Ishikawa (cell line): ENCODE measurements at regions not wholly inside any gene's neighbourhood (a gene's known extent, or its start where the extent isn't known, plus 50 kb on each side); places are given as distances from the start of the nearest gene placed in this dataset.

ENCODE experiments used
- CEBPB ChIP-seq: IDR thresholded peaks from 2 replicates; pipeline ENCODE4 v1.6.1; 2012
- CREB1 ChIP-seq: IDR thresholded peaks from 2 replicates; pipeline ENCODE4 v1.6.1; 2012; ENCODE audit warnings: low read depth
- EGR1 ChIP-seq: IDR thresholded peaks from 2 replicates; pipeline ENCODE4 v1.6.1; 2012
- EP300 ChIP-seq: IDR thresholded peaks from 2 replicates; pipeline ENCODE4 v1.6.1; 2012; ENCODE audit warnings: borderline replicate concordance
- FOXM1 ChIP-seq: IDR thresholded peaks from 2 replicates; pipeline ENCODE4 v1.6.1; 2012; ENCODE audit warnings: low read depth, borderline replicate concordance
- MAX ChIP-seq: IDR thresholded peaks from 2 replicates; pipeline ENCODE4 v1.6.1; 2012
- NFIC ChIP-seq: IDR thresholded peaks from 2 replicates; pipeline ENCODE4 v1.6.1; 2012
- RAD21 ChIP-seq: IDR thresholded peaks from 2 replicates; pipeline ENCODE4 v1.6.1; 2012; ENCODE audit warnings: low read depth
- REST ChIP-seq: IDR thresholded peaks from 2 replicates; pipeline ENCODE4 v1.6.1; 2012; ENCODE audit warnings: low read depth, mild to moderate bottlenecking
- TAF1 ChIP-seq: IDR thresholded peaks from 2 replicates; pipeline ENCODE4 v1.6.1; 2012; ENCODE audit warnings: low read depth, mild to moderate bottlenecking
- TCF12 ChIP-seq: IDR thresholded peaks from 2 replicates; pipeline ENCODE4 v1.6.1; 2012; ENCODE audit warnings: low read depth
- TEAD4 ChIP-seq: IDR thresholded peaks from 2 replicates; pipeline ENCODE4 v1.6.1; 2012
- YY1 ChIP-seq: IDR thresholded peaks from 2 replicates; pipeline ENCODE4 v1.6.1; 2012; ENCODE audit warnings: low read depth
- ZBTB7A ChIP-seq: IDR thresholded peaks from 2 replicates; pipeline ENCODE4 v1.6.1; 2012; ENCODE audit warnings: low read depth
- TF ChIP-seq, protein P1 (sequence below): IDR thresholded peaks from 2 replicates; pipeline ENCODE4 v1.6.1; 2012

DNA sequence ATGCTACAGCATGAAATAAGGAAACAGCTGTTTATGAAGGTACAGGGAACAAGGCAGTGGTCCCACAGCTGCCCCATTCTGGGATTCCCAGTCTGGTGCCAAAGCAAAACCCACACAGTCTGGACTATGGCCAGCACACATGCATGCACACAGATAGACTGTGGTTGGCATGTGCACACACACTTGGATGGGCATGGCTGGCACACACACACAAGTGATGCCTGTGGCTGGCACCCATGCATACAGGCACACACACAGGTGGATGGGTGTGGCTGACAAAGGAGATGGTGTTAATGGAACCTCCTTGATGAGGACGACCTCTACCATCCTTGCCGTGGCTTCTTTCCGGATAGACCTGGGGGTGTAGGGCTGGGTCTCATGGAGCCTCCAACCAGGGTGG lies 114.0 kb upstream of the LYZL2 start:
- no peak for TF ChIP-seq ZBTB7A
- TF ChIP-seq, protein P1, sequence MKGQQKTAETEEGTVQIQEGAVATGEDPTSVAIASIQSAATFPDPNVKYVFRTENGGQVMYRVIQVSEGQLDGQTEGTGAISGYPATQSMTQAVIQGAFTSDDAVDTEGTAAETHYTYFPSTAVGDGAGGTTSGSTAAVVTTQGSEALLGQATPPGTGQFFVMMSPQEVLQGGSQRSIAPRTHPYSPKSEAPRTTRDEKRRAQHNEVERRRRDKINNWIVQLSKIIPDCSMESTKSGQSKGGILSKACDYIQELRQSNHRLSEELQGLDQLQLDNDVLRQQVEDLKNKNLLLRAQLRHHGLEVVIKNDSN: no peak
- TF ChIP-seq TEAD4: no peak
- TF ChIP-seq REST: no peak

- TF ChIP-seq EP300: no peak
- no peak for TF ChIP-seq RAD21
- no peak for TF ChIP-seq REST
- TF ChIP-seq, protein P1: no peak
- no peak for TF ChIP-seq TEAD4
- no peak for TF ChIP-seq CREB1
- TF ChIP-seq ZBTB7A: no peak
- no peak for TF ChIP-seq NFIC
- TF ChIP-seq TCF12: no peak
- TF ChIP-seq EGR1: no peak
- no peak for TF ChIP-seq MAX
- no peak for TF ChIP-seq YY1
- TF ChIP-seq FOXM1: no peak
- TF ChIP-seq CEBPB: no peak
- no peak for TF ChIP-seq TAF1
Observed at GRCh38 chr10:30742471-30742870, 112.9 kb upstream of the LYZL2 start.

DNA sequence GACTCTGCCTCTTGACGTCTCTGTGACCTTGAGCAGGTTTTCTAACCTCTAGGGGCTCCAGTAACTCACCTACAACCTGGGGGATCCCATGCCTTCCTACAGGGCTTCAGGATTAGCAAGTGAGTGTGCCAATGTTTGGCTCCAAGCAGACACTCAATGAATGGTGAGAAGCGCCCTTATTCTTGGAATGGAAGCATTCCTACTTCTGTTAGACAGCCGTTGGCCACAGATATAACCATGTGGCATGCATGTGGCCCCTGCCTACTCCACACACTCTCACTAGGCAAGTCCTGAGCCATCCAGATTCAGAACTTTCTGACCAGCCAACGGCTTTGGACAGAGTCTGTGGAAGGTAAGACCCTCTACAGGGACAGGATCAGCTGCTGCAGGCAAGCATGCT lies 108.9 kb upstream of the LYZL2 start:
- TF ChIP-seq YY1 (no peak), MAX (no peak), CREB1 (no peak), FOXM1 (no peak), ZBTB7A (no peak), TEAD4 (no peak), EP300 (no peak)

- TF ChIP-seq, protein P1: no peak
- TF ChIP-seq TAF1 (no peak), TEAD4 (no peak), YY1 (no peak), ZBTB7A (no peak), EGR1 (no peak), FOXM1 (no peak), CREB1 (no peak), MAX (no peak), RAD21 (no peak), NFIC (no peak), CEBPB (no peak), REST (no peak)
Observed at GRCh38 chr10:30737931-30738391, 108.4 kb upstream of the LYZL2 start.
